Right atrium auricular region (tissue), 2 donors: ENCODE measurements at regions not wholly inside any gene's neighbourhood (a gene's known extent, or its start where the extent isn't known, plus 50 kb on each side); places are given as distances from the start of the nearest gene placed in this dataset.

Experiments
- DNase-seq: peaks from one replicate; pipeline ENCODE4 v3.0.0-alpha.2; 2019; ENCODE audit warnings: low spot score
- H3K27ac ChIP-seq, 2 donors: fragments of 200-600 bp; sonication (generic); 1 replicate in 1 of 2; 2 replicates in 1 of 2; pipeline ENCODE4 v1.5.1; 2016 to 2019
- H3K27me3 ChIP-seq, 2 donors: fragments of 200-600 bp; sonication (generic); one replicate each; pipeline versions ENCODE4 v1.5.1 to v1.6.0; 2017 to 2019
- H3K36me3 ChIP-seq: fragments of 200-600 bp; sonication (generic); one replicate; pipeline ENCODE4 v1.5.1; 2016
- H3K4me1 ChIP-seq, 2 donors: fragments of 200-600 bp; sonication (generic); one replicate each; pipeline versions ENCODE4 v1.5.1 to v1.6.0; 2017 to 2019
- H3K4me3 ChIP-seq, 2 donors: fragments of 200-600 bp; sonication (generic); 1 replicate in 1 of 2; 2 replicates in 1 of 2; pipeline ENCODE4 v1.5.1; 2017 to 2019; ENCODE audit warnings: mild to moderate bottlenecking in 1 of 2, moderate library complexity in 1 of 2
- H3K9me3 ChIP-seq, 2 donors: fragments of 200-600 bp; sonication (generic); one replicate each; pipeline ENCODE4 v1.5.1; 2019
- CTCF ChIP-seq, 2 donors: fragments of 200-600 bp; sonication (generic); IDR thresholded peaks; one replicate each; pipeline ENCODE4 v1.5.1; 2019; ENCODE audit warnings: antibody characterized with exemption in 2 of 2

DNA sequence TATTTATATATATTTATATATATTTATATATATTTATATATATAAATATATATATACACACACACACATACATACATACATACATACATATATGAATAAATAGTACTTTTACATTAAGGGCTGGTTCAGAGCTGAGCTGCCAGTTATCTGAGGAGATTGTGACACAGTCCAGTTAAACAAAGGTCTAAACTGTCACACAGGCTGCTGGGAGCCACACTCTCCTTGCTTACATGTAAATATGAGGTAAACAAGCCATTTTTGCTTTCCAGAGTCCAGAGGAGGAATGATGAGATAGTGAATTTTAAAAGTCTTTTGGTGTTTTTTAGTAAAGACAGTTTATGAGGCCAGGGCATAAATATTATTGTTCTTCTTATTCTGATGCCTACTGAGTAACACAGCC lies 377.5 kb upstream of the PIK3C3 start:
- Histone ChIP-seq H3K36me3 (no peaks in the 10 kb centered on the region), H3K9me3 (no peaks in the 10 kb centered on the region), H3K27me3 (no peaks in the 10 kb centered on the region), H3K4me3 (no peak overlapping the region), H3K4me1 (no peaks in the 10 kb centered on the region), H3K27ac (no peak overlapping the region)
- no peak for TF ChIP-seq CTCF (IDR thresholded peaks at IDR 0.05)
- no peak for DNase-seq

DNA sequence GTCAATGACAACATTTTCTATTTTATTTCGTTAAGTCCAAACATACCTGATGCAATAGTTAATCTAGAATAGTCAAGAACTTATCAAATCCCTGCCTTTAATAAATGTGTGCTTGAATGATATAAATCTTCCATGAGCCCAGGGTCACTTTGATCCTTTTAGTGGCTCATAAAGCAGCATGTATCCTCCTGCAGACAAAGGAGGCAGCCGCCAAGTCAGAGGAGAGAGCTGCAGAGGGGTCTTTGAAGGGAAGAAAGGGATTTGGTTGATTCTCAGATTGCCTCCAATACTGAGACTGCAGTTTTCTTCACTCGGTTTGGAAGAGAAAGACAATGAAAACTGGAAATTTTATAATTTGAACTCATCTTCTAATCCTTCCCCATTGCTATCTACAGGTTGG lies 378.4 kb upstream of the PIK3C3 start:
- no peaks in the 10 kb centered on the region for H3K9me3 ChIP-seq
- no peaks in the 10 kb centered on the region for H3K36me3 ChIP-seq
- H3K27me3 ChIP-seq, result no peaks in the 10 kb centered on the region
- TF ChIP-seq CTCF (IDR thresholded peaks at IDR 0.05), result no peak
- H3K4me1 ChIP-seq, result no peaks in the 10 kb centered on the region
- H3K27ac ChIP-seq, result no peak overlapping the region
- no peak overlapping the region for H3K4me3 ChIP-seq
- DNase-seq, result no peak

DNA sequence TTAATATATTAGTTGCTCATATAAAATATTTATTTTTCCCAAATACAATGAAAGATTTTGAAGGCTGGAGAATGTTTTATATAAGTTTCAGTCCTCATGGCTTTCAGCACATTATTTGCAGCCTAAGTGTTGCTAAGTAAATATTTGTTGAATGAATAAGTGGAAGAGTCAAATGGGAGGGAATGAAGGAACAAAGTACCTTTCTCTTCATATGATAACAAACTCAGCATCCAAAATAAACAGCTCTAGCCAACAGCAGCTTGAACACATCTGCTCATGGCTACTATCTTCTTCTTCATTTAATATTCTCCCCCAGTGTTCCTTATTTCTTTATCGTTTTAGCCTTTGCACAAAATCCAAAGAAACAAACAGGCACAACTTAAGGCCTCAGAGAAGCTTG lies 385.2 kb upstream of the PIK3C3 start:
- H3K4me3 ChIP-seq, result no peak overlapping the region
- DNase-seq, result no peak
- TF ChIP-seq CTCF (IDR thresholded peaks at IDR 0.05), result no peak
- H3K36me3 ChIP-seq, result no peaks in the 10 kb centered on the region
- H3K27ac ChIP-seq, result no peak overlapping the region
- H3K9me3 ChIP-seq, result no peaks in the 10 kb centered on the region
- no peaks in the 10 kb centered on the region for H3K4me1 ChIP-seq
- no peaks in the 10 kb centered on the region for H3K27me3 ChIP-seq

- Histone ChIP-seq H3K27ac (no peak overlapping the region), H3K36me3 (no peaks in the 10 kb centered on the region), H3K4me3 (no peak overlapping the region), H3K4me1 (no peaks in the 10 kb centered on the region), H3K27me3 (no peaks in the 10 kb centered on the region), H3K9me3 (no peaks in the 10 kb centered on the region)
- TF ChIP-seq CTCF (IDR thresholded peaks at IDR 0.05), result no peak
- no peak for DNase-seq
These were observed 393.1 kb upstream of the PIK3C3 start for GRCh38 chr18:41561961-41562360.

DNA sequence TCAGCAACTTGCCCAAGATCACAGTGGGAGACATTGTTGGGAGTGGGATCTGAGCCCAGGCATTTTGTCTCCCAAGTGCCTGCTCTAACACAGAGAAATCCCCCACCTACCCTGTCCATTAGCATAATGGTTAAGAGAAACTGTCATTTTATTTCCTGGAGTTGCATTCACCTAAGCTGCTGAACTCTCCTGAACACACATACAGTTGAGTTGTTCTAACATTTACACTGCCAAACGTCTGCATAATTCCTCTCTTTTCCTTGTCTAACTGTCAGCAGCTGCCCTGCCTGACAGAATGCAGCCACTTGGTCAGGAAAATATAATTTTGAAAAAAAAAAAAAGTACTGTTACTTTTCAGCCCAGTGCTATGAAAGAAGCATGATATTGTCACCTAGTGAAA lies 396.3 kb upstream of the PIK3C3 start:
- TF ChIP-seq CTCF (IDR thresholded peaks at IDR 0.05), result no peak
- DNase-seq, result no peak
- no peaks in the 10 kb centered on the region for H3K9me3 ChIP-seq
- H3K4me1 ChIP-seq, result no peaks in the 10 kb centered on the region
- H3K27ac ChIP-seq, result no peak overlapping the region
- no peak overlapping the region for H3K4me3 ChIP-seq
- H3K27me3 ChIP-seq, result no peaks in the 10 kb centered on the region
- no peaks in the 10 kb centered on the region for H3K36me3 ChIP-seq

- Histone ChIP-seq H3K27me3 (no peaks in the 10 kb centered on the region), H3K27ac (no peak overlapping the region), H3K4me3 (no peak overlapping the region), H3K4me1 (no peaks in the 10 kb centered on the region), H3K36me3 (no peaks in the 10 kb centered on the region), H3K9me3 (no peaks in the 10 kb centered on the region)
- TF ChIP-seq CTCF (IDR thresholded peaks at IDR 0.05), result no peak
- no peak for DNase-seq
These were observed 401.3 kb upstream of the PIK3C3 start for GRCh38 chr18:41553716-41554115.
